ENCODE measurements at regions not wholly inside any gene's neighbourhood (a gene's known extent, or its start where the extent isn't known, plus 50 kb on each side); places are given as distances from the start of the nearest gene placed in this dataset.

GRCh38 chr12:105506678-105507310 lies 176.3 kb downstream of the C12orf75 start:
- TF ChIP-seq YY1 (IDR thresholded peaks at IDR 0.05; ENCODE audit: low read depth) (no peak), TCF12 (IDR thresholded peaks at IDR 0.05; ENCODE audit: low read depth) (no peak), CEBPB (IDR thresholded peaks at IDR 0.05) (no peak), ZBTB7A (IDR thresholded peaks at IDR 0.05; ENCODE audit: low read depth) (no peak), TAF1 (IDR thresholded peaks at IDR 0.05; ENCODE audit: low read depth) (no peak), EP300 (IDR thresholded peaks at IDR 0.05; ENCODE audit: borderline replicate concordance) (no peak)

DNA sequence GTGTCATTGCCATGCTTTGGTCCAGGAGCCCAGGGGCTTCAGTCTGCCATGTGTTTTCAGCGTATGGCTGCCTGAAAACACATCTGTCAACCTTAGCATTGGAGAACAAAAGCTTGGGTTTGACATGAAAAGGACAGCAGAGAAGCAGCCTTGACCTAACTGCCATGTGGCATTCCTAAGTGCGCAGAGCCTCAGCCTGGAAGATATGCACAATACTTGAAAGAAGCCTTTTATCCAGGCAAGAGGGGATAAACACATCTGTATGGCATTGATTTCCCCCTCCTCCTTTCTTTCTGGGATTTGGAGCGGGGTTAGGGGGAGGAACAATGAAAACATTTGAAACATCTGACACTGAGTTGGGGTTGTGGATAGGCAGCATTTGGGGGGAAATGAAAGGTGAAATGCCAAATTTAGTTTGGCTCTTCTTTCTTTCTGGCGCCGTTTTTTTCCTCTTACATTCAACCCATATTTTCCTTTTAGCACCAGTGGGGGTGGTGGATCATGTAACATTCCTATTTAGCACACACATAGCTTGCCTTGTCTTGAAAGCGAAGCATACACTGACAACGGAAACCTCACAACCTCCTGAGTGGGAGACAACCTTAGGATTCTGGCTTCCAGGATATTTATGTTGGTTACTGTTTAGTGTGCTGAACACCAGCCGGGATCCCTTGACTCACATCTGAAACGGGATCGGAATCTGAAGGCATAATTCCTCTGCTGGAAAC lies 177.0 kb downstream of the C12orf75 start:
- no peak for TF ChIP-seq EGR1 (IDR thresholded peaks at IDR 0.05)
- TF ChIP-seq RAD21 (IDR thresholded peaks at IDR 0.05; ENCODE audit: low read depth): no peak
- no peak for TF ChIP-seq CREB1 (IDR thresholded peaks at IDR 0.05; ENCODE audit: low read depth)
- no peak for TF ChIP-seq ZBTB7A (IDR thresholded peaks at IDR 0.05; ENCODE audit: low read depth)
- TF ChIP-seq REST (IDR thresholded peaks at IDR 0.05; ENCODE audit: low read depth): no peak
- TF ChIP-seq, protein P1, sequence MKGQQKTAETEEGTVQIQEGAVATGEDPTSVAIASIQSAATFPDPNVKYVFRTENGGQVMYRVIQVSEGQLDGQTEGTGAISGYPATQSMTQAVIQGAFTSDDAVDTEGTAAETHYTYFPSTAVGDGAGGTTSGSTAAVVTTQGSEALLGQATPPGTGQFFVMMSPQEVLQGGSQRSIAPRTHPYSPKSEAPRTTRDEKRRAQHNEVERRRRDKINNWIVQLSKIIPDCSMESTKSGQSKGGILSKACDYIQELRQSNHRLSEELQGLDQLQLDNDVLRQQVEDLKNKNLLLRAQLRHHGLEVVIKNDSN (IDR thresholded peaks at IDR 0.05): no peak
- TF ChIP-seq TAF1 (IDR thresholded peaks at IDR 0.05; ENCODE audit: low read depth): no peak
- TF ChIP-seq TCF12 (IDR thresholded peaks at IDR 0.05; ENCODE audit: low read depth): no peak
- TF ChIP-seq, protein P2, sequence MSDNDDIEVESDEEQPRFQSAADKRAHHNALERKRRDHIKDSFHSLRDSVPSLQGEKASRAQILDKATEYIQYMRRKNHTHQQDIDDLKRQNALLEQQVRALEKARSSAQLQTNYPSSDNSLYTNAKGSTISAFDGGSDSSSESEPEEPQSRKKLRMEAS (IDR thresholded peaks at IDR 0.05): no peak
- no peak for TF ChIP-seq FOXM1 (IDR thresholded peaks at IDR 0.05; ENCODE audit: borderline replicate concordance, low read depth)
- TF ChIP-seq NFIC (IDR thresholded peaks at IDR 0.05): no peak
- TF ChIP-seq YY1 (IDR thresholded peaks at IDR 0.05; ENCODE audit: low read depth): no peak
- TF ChIP-seq EP300 (IDR thresholded peaks at IDR 0.05; ENCODE audit: borderline replicate concordance): no peak
- no peak for TF ChIP-seq CEBPB (IDR thresholded peaks at IDR 0.05)
- TF ChIP-seq TEAD4 (IDR thresholded peaks at IDR 0.05): no peak

- no peak for TF ChIP-seq CREB1 (IDR thresholded peaks at IDR 0.05; ENCODE audit: low read depth)
- TF ChIP-seq, protein P2 (IDR thresholded peaks at IDR 0.05): no peak
- TF ChIP-seq ZBTB7A (IDR thresholded peaks at IDR 0.05; ENCODE audit: low read depth): no peak
- TF ChIP-seq RAD21 (IDR thresholded peaks at IDR 0.05; ENCODE audit: low read depth): no peak
- TF ChIP-seq FOXM1 (IDR thresholded peaks at IDR 0.05; ENCODE audit: borderline replicate concordance, low read depth): no peak
- no peak for TF ChIP-seq TAF1 (IDR thresholded peaks at IDR 0.05; ENCODE audit: low read depth)
- no peak for TF ChIP-seq TCF12 (IDR thresholded peaks at IDR 0.05; ENCODE audit: low read depth)
- no peak for TF ChIP-seq CEBPB (IDR thresholded peaks at IDR 0.05)
- TF ChIP-seq NFIC (IDR thresholded peaks at IDR 0.05): no peak
These were observed 177.6 kb downstream of the C12orf75 start for GRCh38 chr12:105508096-105508495.

- TF ChIP-seq CEBPB (IDR thresholded peaks at IDR 0.05) (no peak), FOXM1 (IDR thresholded peaks at IDR 0.05; ENCODE audit: borderline replicate concordance, low read depth) (no peak), TAF1 (IDR thresholded peaks at IDR 0.05; ENCODE audit: low read depth) (no peak), EGR1 (IDR thresholded peaks at IDR 0.05) (no peak), TCF12 (IDR thresholded peaks at IDR 0.05; ENCODE audit: low read depth) (no peak), NFIC (IDR thresholded peaks at IDR 0.05) (no peak), REST (IDR thresholded peaks at IDR 0.05; ENCODE audit: low read depth) (no peak), RAD21 (IDR thresholded peaks at IDR 0.05; ENCODE audit: low read depth) (no peak), EP300 (IDR thresholded peaks at IDR 0.05; ENCODE audit: borderline replicate concordance) (no peak), ZBTB7A (IDR thresholded peaks at IDR 0.05; ENCODE audit: low read depth) (no peak), CREB1 (IDR thresholded peaks at IDR 0.05; ENCODE audit: low read depth) (no peak), TEAD4 (IDR thresholded peaks at IDR 0.05) (no peak), YY1 (IDR thresholded peaks at IDR 0.05; ENCODE audit: low read depth) (no peak)
- TF ChIP-seq, protein P2 (IDR thresholded peaks at IDR 0.05): no peak
- TF ChIP-seq, protein P1 (IDR thresholded peaks at IDR 0.05): no peak
These were observed 180.0 kb downstream of the C12orf75 start for GRCh38 chr12:105510526-105510925.
